ENCODE measurements at regions not wholly inside any gene's neighbourhood (a gene's known extent, or its start where the extent isn't known, plus 50 kb on each side); places are given as distances from the start of the nearest gene placed in this dataset.
"Not testable (repeated sequence)": the region's sequence is repeated elsewhere in the genome, so short reads cannot be mapped to it uniquely, and the experiment has no call there.

DNA sequence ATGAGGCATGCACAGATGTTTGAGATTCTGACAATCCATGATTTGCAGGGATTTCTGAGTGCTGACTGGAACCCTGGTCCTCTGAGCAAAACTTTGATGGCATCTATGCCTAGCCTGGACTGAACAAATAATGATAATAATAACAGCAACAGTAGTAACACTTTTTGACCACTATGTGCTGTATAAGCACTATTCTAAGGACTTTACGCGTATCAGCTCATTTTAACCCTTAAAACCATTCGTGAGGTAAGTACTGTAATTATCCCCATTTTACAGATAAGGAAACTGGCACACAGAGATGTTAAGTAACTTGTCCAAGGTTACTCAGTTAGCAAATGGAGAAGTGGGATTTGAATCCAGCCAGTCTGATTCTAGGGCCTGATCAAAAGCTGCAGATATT, 168.4 kb downstream of the C11orf91 start:
- Histone ChIP-seq H3K4me3 (ENCODE audit: low read length in 3 of 3) (no peak overlapping the region), H3K9me3 (ENCODE audit: control insufficient read depth in 2 of 3, insufficient read depth in 1 of 3, low read length in 3 of 3) (peaks cover 0 to 7% (median 0%) of the 10 kb centered on the region in 3 donors), H3K4me1 (ENCODE audit: control insufficient read depth in 2 of 3, insufficient read depth in 2 of 3, low read depth in 1 of 3, low read length in 3 of 3) (no peaks in the 10 kb centered on the region), H3K9ac (ENCODE audit: low read length in 3 of 3) (no peak overlapping the region), H3K27ac (ENCODE audit: low read depth in 2 of 2, low read length in 2 of 2) (no peak overlapping the region), H3K27me3 (ENCODE audit: control insufficient read depth, insufficient read depth, low read length) (no peaks in the 10 kb centered on the region), H3K36me3 (ENCODE audit: control insufficient read depth in 2 of 3, insufficient read depth in 3 of 3, low read length in 3 of 3) (no peaks in the 10 kb centered on the region)
- DNase-seq (no peak), FAIRE-seq (no peak)
- TF ChIP-seq, protein P1, sequence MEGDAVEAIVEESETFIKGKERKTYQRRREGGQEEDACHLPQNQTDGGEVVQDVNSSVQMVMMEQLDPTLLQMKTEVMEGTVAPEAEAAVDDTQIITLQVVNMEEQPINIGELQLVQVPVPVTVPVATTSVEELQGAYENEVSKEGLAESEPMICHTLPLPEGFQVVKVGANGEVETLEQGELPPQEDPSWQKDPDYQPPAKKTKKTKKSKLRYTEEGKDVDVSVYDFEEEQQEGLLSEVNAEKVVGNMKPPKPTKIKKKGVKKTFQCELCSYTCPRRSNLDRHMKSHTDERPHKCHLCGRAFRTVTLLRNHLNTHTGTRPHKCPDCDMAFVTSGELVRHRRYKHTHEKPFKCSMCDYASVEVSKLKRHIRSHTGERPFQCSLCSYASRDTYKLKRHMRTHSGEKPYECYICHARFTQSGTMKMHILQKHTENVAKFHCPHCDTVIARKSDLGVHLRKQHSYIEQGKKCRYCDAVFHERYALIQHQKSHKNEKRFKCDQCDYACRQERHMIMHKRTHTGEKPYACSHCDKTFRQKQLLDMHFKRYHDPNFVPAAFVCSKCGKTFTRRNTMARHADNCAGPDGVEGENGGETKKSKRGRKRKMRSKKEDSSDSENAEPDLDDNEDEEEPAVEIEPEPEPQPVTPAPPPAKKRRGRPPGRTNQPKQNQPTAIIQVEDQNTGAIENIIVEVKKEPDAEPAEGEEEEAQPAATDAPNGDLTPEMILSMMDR (IDR thresholded peaks at IDR 0.05; ENCODE audit: borderline replicate concordance, extremely low read depth, insufficient read depth): no peak
- intact Hi-C loops (cut with DNase I): no loop called here

DNA sequence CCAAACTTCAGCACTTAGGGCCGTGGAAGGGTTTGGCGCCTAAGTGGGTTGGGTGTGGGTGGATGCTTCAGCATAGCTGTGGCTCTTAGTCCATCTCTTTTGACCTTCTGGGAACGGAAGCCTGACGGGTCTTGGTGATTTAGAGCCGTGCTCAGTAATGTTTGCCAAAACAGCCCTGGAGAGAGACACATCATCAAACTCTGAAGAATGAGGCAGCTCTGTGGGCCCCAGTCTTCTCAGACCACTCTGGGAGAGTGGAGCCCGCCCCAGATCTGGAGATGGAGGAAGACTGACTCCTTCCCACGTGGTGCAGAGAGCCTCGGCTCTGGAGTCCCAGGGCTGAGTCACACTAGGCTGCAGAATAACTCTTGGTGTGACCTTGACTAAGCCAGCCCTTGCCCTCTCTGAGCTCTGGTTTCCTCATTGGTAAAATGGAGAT, 168.9 kb downstream of the C11orf91 start:
- Histone ChIP-seq H3K4me3 (ENCODE audit: low read length in 3 of 3) (no peak overlapping the region), H3K4me1 (ENCODE audit: control insufficient read depth in 2 of 3, insufficient read depth in 2 of 3, low read depth in 1 of 3, low read length in 3 of 3) (no peaks in the 10 kb centered on the region), H3K9ac (ENCODE audit: low read length in 3 of 3) (no peak overlapping the region), H3K36me3 (ENCODE audit: control insufficient read depth in 2 of 3, insufficient read depth in 3 of 3, low read length in 3 of 3) (no peaks in the 10 kb centered on the region), H3K27ac (ENCODE audit: low read depth in 2 of 2, low read length in 2 of 2) (no peak overlapping the region), H3K27me3 (ENCODE audit: control insufficient read depth, insufficient read depth, low read length) (no peaks in the 10 kb centered on the region), H3K9me3 (ENCODE audit: control insufficient read depth in 2 of 3, insufficient read depth in 1 of 3, low read length in 3 of 3) (peaks cover 0 to 7% (median 0%) of the 10 kb centered on the region in 3 donors)
- FAIRE-seq (no peak), DNase-seq (no peak)
- TF ChIP-seq, protein P1 (IDR thresholded peaks at IDR 0.05; ENCODE audit: borderline replicate concordance, extremely low read depth, insufficient read depth): no peak
- intact Hi-C loops (cut with DNase I): no loop called here

DNA sequence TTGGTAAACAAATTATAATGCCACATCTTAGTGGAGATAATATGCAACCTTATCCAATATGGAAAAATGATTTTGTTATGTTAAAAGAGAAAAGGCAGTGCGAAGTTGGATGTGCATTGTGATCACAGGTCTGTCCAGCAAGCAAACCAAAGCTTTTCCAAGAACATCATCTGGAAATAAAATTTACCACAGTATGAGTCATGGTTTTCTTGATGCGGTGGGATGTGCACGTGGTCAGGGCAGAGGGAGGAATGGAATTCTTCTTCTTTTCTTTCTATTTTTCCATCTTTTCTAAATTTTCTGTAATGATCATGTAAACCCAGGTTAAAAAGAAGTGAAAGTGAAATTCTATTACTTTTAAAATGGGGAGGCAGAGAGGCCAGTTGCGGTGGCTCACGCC, 169.8 kb downstream of the C11orf91 start:
- Histone ChIP-seq H3K9me3 (ENCODE audit: control insufficient read depth in 2 of 3, insufficient read depth in 1 of 3, low read length in 3 of 3) (peaks cover 0 to 4% (median 0%) of the 10 kb centered on the region in 3 donors), H3K9ac (ENCODE audit: low read length in 3 of 3) (no peak overlapping the region), H3K4me3 (ENCODE audit: low read length in 3 of 3) (no peak overlapping the region), H3K36me3 (ENCODE audit: control insufficient read depth in 2 of 3, insufficient read depth in 3 of 3, low read length in 3 of 3) (no peaks in the 10 kb centered on the region), H3K27me3 (ENCODE audit: control insufficient read depth, insufficient read depth, low read length) (no peaks in the 10 kb centered on the region), H3K4me1 (ENCODE audit: control insufficient read depth in 2 of 3, insufficient read depth in 2 of 3, low read depth in 1 of 3, low read length in 3 of 3) (no peaks in the 10 kb centered on the region), H3K27ac (ENCODE audit: low read depth in 2 of 2, low read length in 2 of 2) (no peak overlapping the region)
- TF ChIP-seq, protein P1 (IDR thresholded peaks at IDR 0.05; ENCODE audit: borderline replicate concordance, extremely low read depth, insufficient read depth): no peak
- DNase-seq: no peak
- intact Hi-C loops (cut with DNase I): no loop called here
- no peak for FAIRE-seq

DNA sequence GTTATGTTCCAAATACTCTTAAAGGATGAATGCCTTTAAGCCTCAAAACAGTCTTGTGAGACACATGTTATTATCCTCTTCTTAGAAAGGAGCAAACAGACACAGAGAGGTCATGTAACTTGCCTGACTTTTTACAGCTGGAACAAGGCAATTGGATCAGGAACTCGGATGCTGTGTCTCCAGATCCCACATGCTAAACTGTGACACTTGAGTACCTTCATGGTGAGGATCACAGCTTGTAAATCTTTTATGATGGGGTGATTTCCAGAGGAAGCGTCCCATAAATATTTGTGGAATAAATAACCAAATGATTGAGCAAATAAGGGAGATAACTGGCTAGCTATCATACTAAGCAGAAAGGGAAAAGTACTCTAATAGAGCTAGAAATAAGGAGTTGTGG, 171.2 kb downstream of the C11orf91 start:
- Histone ChIP-seq H3K4me1 (ENCODE audit: control insufficient read depth in 2 of 3, insufficient read depth in 2 of 3, low read depth in 1 of 3, low read length in 3 of 3) (no peaks in the 10 kb centered on the region), H3K27ac (ENCODE audit: low read depth in 2 of 2, low read length in 2 of 2) (no peak overlapping the region), H3K36me3 (ENCODE audit: control insufficient read depth in 2 of 3, insufficient read depth in 3 of 3, low read length in 3 of 3) (no peaks in the 10 kb centered on the region), H3K9me3 (ENCODE audit: control insufficient read depth in 2 of 3, insufficient read depth in 1 of 3, low read length in 3 of 3) (no peaks in the 10 kb centered on the region), H3K4me3 (ENCODE audit: low read length in 3 of 3) (no peak overlapping the region), H3K9ac (ENCODE audit: low read length in 3 of 3) (no peak overlapping the region), H3K27me3 (ENCODE audit: control insufficient read depth, insufficient read depth, low read length) (no peaks in the 10 kb centered on the region)
- DNase-seq (no peak), FAIRE-seq (no peak)
- TF ChIP-seq, protein P1 (IDR thresholded peaks at IDR 0.05; ENCODE audit: borderline replicate concordance, extremely low read depth, insufficient read depth): no peak
- intact Hi-C loops (cut with DNase I): no loop called here

DNA sequence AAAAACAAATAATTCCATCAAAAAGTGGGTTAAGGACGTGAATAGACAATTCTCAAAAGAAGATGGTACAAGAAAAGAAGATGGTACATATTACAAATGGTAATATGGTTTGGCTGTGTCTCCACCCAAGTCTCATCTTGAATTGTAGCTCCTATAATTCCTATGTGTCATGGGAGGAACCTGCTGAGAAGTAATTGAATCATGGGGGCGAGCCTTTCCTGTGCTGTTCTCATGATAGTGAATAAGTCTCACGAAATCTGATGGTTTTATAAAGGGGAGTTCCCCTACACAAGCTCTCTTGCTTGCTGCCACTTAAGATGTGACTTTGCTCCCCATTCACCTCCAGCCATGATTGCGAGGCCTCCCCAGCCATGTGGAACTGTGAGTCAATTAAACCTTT, 172.9 kb downstream of the C11orf91 start:
- H3K4me1 ChIP-seq (ENCODE audit: control insufficient read depth in 2 of 3, insufficient read depth in 2 of 3, low read depth in 1 of 3, low read length in 3 of 3); H3K27me3 ChIP-seq (ENCODE audit: control insufficient read depth, insufficient read depth, low read length); H3K4me3 ChIP-seq (ENCODE audit: low read length in 3 of 3); H3K9me3 ChIP-seq (ENCODE audit: control insufficient read depth in 2 of 3, insufficient read depth in 1 of 3, low read length in 3 of 3); H3K27ac ChIP-seq (ENCODE audit: low read depth in 2 of 2, low read length in 2 of 2); H3K9ac ChIP-seq (ENCODE audit: low read length in 3 of 3); DNase-seq; FAIRE-seq; intact Hi-C loops (cut with DNase I); H3K36me3 ChIP-seq (ENCODE audit: control insufficient read depth in 2 of 3, insufficient read depth in 3 of 3, low read length in 3 of 3): not testable (repeated sequence)
